ENCODE measurements at regions not wholly inside any gene's neighbourhood (a gene's known extent, or its start where the extent isn't known, plus 50 kb on each side); places are given as distances from the start of the nearest gene placed in this dataset.
"Not testable (repeated sequence)": the region's sequence is repeated elsewhere in the genome, so short reads cannot be mapped to it uniquely, and the experiment has no call there.

DNA sequence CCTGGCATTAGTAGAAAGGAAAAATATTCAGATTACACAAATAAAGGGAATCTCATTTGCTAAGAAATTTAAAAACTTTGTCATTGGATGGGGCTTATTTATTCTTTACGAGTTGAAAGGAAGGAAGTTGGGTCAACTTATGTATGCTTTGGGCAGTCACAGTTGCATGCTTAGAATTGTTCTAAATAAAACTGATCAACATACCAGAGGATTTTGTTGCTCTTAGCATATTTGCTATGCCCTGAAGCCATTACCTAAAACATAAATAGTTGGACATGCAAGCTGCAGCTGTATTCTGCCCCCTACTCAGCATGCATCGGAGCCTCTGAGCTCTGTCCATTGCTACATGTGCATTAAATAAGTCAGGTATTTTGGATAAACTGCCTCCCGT is 172.7 kb upstream of the MEF2C start:
- no peak for DNase-seq

- DNase-seq: no peak
Observed at GRCh38 chr5:89055015-89055694, 172.2 kb upstream of the MEF2C start.

- DNase-seq: no peak
Observed at GRCh38 chr5:89053547-89053946, 170.6 kb upstream of the MEF2C start.

DNA sequence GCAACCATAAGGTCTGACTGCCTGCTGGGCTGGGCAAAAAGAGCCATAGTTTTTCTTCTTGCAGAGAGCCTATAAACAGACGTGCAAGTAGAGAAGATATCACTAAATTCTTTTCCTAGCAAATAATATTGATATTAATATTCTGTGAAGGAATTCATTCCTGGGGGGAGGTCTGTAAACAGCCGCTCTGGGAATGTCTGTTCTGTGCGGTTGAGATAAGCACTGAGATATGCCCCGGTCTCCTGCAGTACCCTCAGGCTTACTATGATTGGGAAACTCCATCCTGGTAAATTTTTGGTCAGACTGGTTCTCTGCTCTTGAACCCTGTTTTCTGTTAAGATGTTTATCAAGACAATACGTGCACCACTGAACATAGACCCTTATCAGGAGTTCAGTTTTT is 167.1 kb upstream of the MEF2C start:
- not testable (repeated sequence) for DNase-seq

DNA sequence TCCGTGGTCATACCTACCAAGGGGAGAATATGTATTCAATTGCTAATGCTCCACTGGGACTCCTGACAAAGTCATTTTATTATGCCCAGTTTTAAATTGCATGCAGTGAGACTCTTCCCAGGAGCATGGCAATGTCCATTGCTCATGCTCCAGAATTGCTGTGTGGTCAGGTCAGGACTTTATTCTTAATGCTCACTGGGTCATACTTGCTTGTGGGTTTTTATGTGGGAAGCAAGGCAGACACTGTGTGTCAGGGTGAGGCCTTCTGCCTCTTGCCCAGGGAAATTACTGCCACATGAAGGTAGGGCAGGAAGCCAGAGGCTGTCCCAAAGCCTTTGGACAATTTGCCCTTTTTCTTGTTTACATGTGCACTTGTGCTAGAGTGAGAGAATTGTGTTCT is 164.6 kb upstream of the MEF2C start:
- no peak for DNase-seq

DNA sequence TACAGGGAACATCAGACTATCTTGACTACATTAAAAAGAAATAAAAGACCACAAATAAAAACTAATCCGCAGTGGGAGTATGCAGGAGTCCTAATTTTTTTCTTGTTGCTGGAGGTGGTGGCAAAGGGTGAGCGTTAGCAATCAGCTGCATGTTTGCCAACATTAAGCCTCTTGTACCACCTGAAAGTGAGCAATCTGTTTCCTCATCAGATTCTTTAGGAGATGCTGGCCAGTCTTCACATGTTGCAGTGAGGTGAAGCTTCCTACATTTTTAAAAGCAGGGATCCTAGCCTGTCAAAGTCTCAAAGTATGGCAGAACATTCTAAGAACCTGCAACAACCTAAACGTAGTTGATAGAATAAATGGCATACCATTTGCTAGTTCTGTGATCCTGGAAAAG is 162.2 kb upstream of the MEF2C start:
- no peak for DNase-seq

GRCh38 chr5:89044674-89045200 is 161.8 kb upstream of the MEF2C start:
- DNase-seq: no peak

GRCh38 chr5:89043676-89044075 is 160.7 kb upstream of the MEF2C start:
- peak; percentile 33 for DNase-seq

DNA sequence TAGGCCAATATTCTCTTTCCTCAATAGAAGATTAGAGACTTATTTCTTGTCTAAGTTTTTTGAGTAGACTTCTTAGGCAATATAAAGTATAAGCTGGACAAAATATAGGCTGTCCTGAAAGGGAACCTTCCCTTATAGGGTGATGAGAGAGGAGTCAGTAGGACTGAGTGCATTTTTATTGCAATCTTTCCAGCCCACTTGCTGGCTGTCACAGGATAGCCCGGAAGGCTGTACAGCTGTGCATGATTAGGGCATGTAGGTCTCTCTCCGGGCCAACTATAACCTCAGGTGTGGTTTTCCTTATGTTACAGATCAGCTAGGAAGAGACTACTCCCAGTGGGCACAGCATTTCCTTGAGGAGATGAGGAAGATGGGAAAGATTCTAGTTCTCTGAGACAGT is 159.8 kb upstream of the MEF2C start:
- no peak for DNase-seq

GRCh38 chr5:89041976-89042375 is 159.0 kb upstream of the MEF2C start:
- DNase-seq: no peak

DNA sequence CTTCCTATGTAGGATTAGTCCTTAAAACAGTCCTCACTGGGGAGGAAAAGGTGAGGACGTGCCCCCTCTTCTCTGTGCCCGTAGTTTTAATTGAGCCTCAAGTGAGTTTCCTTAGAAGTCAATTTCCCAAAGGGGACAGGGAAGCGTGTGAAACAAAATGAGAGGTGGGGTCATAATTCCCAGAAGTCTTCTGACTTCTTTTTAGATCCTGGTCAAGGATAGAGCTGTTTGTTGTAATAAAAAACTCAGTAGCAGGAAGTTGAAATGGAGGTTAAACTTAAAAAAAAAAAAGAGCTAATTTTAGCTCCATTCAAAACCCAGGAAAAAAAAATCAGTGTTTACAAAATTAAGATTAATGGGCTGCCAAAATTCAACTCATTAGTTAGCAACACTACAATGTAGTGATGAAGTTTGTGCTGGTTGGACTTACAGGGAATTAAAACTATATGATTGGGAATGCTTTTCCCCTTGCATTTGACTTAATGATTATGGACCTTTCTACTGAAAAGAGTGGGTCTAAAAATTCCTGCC is 158.3 kb upstream of the MEF2C start:
- no peak for DNase-seq

DNA sequence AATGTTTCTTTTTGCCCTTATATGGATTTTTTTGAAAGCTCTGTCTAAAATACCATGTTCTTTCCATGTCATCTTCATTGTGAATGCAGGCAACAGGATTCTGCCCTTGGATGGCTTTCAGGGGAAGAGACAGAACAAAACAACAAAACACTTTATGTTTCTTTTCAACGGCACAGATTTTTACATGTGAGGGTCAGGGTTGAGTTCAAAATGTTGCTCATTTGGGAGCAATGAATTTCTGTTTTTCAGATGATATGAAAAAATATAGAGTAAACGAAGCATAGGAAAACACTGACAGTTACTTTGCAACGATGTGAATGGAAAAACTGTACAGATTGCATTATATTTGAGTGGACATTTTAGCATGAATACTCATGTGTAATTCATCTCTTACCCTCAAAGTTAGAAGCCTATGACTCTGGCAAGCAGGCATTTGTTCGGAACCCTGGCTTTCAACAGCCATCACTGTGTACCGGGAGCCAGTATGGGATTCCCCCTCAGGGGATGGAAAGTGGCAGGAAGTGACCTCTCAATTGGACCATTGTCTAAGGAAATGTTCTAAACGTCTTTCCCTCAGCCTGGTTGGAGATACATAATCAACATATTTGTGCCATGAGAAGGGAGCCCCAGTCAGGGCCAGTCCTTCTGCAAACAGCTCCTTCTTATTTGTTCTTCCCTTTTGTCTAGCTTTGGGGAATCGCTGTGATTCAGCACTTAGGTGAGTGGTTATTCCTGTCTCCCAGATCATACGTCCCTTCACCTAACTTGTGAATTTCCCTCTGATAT is 153.9 kb upstream of the MEF2C start:
- DNase-seq: peak; percentile 41

- no peak for DNase-seq
Observed at GRCh38 chr5:89036166-89036565, 153.2 kb upstream of the MEF2C start.

DNA sequence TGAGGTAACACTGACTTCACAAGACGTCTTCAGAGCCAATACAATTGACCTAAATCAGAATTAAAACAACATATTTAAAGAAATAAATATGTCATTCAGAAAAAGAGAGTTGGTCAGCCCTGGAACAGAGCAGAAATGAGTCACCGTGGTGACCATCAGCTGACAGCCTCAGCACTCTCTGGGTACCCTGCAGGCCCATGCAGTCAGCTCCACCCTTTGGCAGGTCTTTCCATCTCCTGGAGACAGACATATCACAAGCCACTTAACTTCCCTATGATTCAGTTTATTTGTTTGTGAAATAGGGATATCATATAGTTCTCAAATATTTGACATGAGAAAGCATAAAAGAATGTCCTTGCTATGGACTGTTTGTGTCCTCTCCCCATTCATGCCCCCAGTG is 151.6 kb upstream of the MEF2C start:
- DNase-seq: no peak

- DNase-seq: no peak
Observed at GRCh38 chr5:89030798-89031197, 147.8 kb upstream of the MEF2C start.

DNA sequence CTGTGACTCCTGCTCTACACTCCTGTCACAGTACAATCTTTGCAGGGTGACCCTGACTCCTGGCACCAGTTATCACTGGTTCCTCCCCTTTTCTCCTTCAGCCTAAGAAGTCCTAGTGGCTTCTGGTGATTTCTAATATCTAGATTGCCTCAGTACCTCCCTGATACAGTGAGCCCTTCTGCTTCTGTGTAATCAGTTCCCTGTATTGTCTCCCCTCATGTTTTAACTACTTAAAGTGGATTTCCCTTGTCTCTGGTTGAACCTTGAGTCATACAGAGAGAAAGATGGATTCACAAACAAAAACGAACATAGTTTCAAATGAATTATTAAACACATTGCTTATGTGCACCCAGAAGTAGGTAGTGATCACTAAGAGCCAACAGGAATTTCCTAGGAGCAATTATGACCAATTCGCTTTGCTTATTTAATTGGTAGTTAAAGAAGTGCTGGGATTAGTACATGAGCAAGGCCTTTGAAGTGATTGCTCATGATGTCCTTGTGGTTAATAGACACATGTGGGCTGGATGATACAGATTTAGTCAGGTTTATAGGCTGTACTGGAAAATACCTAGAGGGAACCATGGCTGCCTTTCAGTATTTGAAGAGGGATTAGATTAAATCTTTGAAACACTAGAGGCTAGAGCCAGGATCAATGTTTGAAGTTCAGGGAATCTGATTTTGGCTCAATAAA is 145.8 kb upstream of the MEF2C start:
- DNase-seq: peak; percentile 68

GRCh38 chr5:89024045-89024444 is 141.1 kb upstream of the MEF2C start:
- no peak for DNase-seq

- DNase-seq: no peak
Observed at GRCh38 chr5:89020926-89021610, 138.1 kb upstream of the MEF2C start.

DNA sequence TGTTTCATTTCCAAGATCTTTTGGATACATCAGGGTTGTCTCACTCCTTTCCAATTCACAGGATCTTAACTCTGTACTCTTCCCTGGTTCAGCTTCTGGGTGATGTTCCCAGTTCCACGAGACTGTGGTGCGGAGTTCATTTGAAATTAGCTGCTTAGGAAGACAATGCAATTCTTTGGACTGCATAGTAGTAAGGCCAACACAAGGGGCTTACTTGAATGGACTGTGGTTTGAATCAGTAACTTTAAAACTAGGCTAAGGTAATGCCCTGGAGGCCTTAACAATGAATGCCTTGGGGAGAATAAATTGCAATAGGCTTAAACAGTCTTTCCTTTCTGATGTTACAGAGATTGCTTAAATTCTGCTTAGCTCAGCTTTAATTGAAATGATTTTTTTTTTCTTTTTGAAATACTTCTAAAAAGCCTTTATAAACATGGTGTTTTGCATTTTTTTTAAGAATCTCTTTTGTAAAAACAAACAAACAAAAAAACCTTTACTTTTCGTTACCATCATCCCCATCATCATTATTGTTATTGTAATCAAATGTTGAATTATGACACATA is 133.8 kb upstream of the MEF2C start:
- DNase-seq: no peak

DNA sequence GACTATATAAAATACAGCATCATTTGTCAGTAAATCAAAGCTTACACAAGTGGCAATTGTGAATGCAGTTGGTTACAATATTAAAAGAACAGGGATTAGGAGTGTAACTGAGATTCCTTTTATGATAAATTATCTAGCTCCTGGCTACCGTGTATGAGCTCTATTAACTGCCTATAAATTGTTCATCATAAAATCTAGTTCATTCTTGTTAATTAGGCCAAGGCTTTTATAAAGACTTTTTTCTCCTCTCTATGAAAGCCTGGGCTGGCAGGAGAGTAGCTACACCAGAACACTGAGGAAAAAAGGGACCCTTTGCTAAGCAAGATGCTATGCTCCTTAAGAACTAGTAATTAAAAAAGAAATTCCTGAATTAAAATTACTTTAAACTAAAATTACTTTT is 132.4 kb upstream of the MEF2C start:
- DNase-seq: no peak

DNA sequence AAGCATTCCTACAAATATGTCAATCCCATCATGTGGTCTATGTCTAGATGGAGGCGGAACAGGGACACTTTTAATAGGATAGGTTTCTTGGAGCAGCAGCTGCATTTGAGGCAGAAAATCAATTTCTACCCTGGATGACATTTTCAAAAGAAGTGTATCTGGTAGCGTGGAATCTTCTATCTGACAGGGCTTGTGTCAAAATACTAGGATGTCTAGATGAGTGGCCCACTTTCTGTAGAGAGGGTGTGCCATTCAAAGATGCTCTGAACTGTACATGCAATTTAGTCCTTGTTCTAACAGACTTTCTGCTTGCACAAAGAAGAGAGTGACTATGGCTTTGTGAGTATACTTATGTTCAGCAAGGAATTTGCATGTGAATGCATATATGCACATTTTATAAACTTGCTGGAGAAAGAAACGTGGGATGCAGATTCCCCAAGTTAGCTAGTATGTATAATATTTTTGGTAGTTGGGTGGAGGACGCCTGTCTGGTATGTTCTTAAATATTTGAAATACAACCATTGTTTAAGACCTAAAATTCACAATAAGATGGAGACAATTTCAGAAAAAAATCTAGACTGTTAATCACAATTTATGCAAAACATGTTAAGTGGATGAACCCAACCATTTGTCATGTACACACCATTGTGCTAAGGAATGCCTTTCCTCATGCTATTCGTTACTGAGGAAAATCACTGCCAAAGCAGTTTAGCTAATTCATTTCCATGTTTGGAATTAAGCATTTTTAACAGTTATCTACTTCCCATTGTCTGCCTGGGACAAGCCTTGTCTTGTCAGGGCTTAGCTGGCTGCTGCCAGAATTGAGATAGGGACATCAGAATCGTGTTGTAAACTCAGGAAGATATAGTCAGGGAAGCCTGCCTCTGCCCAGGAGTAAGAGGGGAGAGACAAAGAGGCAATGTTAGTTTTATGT is 129.1 kb upstream of the MEF2C start:
- no peak for DNase-seq
